Tibial nerve (tissue), 4 donors: ENCODE measurements at regions not wholly inside any gene's neighbourhood (a gene's known extent, or its start where the extent isn't known, plus 50 kb on each side); places are given as distances from the start of the nearest gene placed in this dataset.

ENCODE experiments used
- DNase-seq, 2 donors: peaks; one replicate each; pipeline ENCODE4 v3.0.0-alpha.2; 2019; ENCODE audit warnings: low spot score in 2 of 2
- H3K27ac ChIP-seq, 4 donors: fragments of 200-600 bp; sonication (generic) in 3 of 4; one replicate each; pipeline ENCODE4 v1.5.1; 2017 to 2019; ENCODE audit warnings: mild to moderate bottlenecking in 1 of 4
- H3K27me3 ChIP-seq, 2 donors: fragments of 200-600 bp; sonication (generic) in 1 of 2; one replicate each; pipeline versions ENCODE4 v1.5.1 to v1.6.0; 2017 to 2019
- H3K36me3 ChIP-seq, 3 donors: fragments of 200-600 bp; sonication (generic); one replicate each; pipeline ENCODE4 v1.5.1; 2018 to 2019
- H3K4me1 ChIP-seq, 4 donors: fragments of 200-600 bp; sonication (generic) in 3 of 4; one replicate each; pipeline ENCODE4 v1.5.1; 2017 to 2019
- H3K4me3 ChIP-seq, 4 donors: fragments of 200-600 bp; sonication (generic) in 3 of 4; one replicate each; pipeline ENCODE4 v1.5.1; 2017 to 2019; ENCODE audit warnings: mild to moderate bottlenecking in 1 of 4, moderate library complexity in 1 of 4
- H3K9me3 ChIP-seq, 4 donors: fragments of 200-600 bp; sonication (generic) in 3 of 4; one replicate each; pipeline ENCODE4 v1.5.1; 2017 to 2019
- EP300 ChIP-seq, 2 donors: sonication (generic); formaldehyde crosslinking; IDR thresholded peaks; one replicate each; pipeline ENCODE4 v1.6.1; 2017; ENCODE audit warnings: antibody characterized with exemption in 2 of 2, mild to moderate bottlenecking in 1 of 2
- POLR2A ChIP-seq, 2 donors: fragments of 450-650 bp; IDR thresholded peaks; one replicate each; pipeline ENCODE4 v1.6.1; 2017; ENCODE audit warnings: antibody characterized with exemption in 2 of 2, mild to moderate bottlenecking in 2 of 2, moderate library complexity in 2 of 2
- WGBS, 2 donors: methylation state at CpG; one replicate each; pipeline ENCODE4 v1.1.5; 2018; 5-methylcytosine and 5-hydroxymethylcytosine counted together
- TF ChIP-seq, protein P1 (sequence below), 5 experiments: fragments of 200-600 bp in 3 of 5; fragments of 450-650 bp in 2 of 5; sonication (generic) in 3 of 5; IDR thresholded peaks; one replicate each; pipeline ENCODE4 v1.5.1; 2016 to 2019; ENCODE audit warnings: antibody characterized with exemption in 5 of 5, mild to moderate bottlenecking in 3 of 5, moderate library complexity in 2 of 5

DNA sequence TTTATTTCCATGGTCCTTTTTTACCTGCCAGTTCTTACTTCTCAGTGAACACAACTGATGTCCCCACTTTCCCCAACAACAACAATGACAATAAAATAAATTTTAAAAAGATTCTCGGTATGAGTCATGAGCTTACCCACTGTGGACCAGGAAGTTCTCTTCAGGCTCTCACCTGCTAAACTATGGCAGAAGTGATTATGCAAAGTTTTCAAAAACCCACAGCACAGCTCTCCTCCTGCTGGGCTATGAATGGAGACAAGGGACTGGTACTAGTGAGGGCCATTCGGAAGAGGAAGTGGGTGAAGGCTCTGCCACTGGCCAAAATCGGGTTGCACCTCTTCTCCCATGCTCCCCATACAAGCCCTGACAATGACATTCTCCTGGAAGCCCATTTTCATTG lies 429.4 kb downstream of the PIK3R1 start:
- H3K27ac ChIP-seq: no peak overlapping the region
- no peaks in the 10 kb centered on the region for H3K9me3 ChIP-seq
- TF ChIP-seq POLR2A (IDR thresholded peaks at IDR 0.05): no peak
- TF ChIP-seq, protein P1, sequence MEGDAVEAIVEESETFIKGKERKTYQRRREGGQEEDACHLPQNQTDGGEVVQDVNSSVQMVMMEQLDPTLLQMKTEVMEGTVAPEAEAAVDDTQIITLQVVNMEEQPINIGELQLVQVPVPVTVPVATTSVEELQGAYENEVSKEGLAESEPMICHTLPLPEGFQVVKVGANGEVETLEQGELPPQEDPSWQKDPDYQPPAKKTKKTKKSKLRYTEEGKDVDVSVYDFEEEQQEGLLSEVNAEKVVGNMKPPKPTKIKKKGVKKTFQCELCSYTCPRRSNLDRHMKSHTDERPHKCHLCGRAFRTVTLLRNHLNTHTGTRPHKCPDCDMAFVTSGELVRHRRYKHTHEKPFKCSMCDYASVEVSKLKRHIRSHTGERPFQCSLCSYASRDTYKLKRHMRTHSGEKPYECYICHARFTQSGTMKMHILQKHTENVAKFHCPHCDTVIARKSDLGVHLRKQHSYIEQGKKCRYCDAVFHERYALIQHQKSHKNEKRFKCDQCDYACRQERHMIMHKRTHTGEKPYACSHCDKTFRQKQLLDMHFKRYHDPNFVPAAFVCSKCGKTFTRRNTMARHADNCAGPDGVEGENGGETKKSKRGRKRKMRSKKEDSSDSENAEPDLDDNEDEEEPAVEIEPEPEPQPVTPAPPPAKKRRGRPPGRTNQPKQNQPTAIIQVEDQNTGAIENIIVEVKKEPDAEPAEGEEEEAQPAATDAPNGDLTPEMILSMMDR (IDR thresholded peaks at IDR 0.05): no peak
- no peak for TF ChIP-seq EP300 (IDR thresholded peaks at IDR 0.05)
- no peak for DNase-seq
- no peaks in the 10 kb centered on the region for H3K27me3 ChIP-seq
- WGBS, 2 donors: 93% methylated on average over 3 of the region's 3 CpGs
- H3K4me1 ChIP-seq: peaks cover 0 to 5% (median 0%) of the 10 kb centered on the region in 4 donors
- H3K36me3 ChIP-seq: no peaks in the 10 kb centered on the region
- no peak overlapping the region for H3K4me3 ChIP-seq

DNA sequence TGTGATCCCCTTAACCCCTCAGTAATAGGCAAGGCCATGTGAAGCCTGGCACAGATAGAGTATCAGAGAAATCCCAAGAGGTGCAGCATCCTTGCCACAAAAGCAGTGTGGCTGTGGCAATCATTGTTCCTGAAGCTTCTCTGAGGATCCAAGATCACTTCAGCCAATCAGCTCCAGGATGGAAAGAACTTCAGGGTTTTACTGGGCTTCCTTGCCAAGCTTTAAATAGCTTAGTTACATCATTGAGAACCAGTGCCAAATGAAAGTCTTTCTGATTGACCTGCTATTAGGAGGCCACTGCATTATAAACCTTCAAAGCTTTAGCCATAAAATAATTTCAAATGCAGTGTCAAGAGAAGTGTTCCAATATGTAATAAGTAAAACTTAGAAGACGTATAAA lies 430.6 kb downstream of the PIK3R1 start:
- no peak for DNase-seq
- TF ChIP-seq, protein P1 (IDR thresholded peaks at IDR 0.05): no peak
- peak in 1 of 2 donors; percentile 10 for TF ChIP-seq EP300 (IDR thresholded peaks at IDR 0.05)
- no peak for TF ChIP-seq POLR2A (IDR thresholded peaks at IDR 0.05)
- H3K4me1 ChIP-seq: peaks cover 0 to 5% (median 0%) of the 10 kb centered on the region in 4 donors
- H3K27me3 ChIP-seq: no peaks in the 10 kb centered on the region
- no peak overlapping the region for H3K27ac ChIP-seq
- H3K9me3 ChIP-seq: no peaks in the 10 kb centered on the region
- H3K36me3 ChIP-seq: no peaks in the 10 kb centered on the region
- 38 to 41% methylated on average over 1 of the region's 1 CpG for WGBS, 2 donors
- H3K4me3 ChIP-seq: no peak overlapping the region

DNA sequence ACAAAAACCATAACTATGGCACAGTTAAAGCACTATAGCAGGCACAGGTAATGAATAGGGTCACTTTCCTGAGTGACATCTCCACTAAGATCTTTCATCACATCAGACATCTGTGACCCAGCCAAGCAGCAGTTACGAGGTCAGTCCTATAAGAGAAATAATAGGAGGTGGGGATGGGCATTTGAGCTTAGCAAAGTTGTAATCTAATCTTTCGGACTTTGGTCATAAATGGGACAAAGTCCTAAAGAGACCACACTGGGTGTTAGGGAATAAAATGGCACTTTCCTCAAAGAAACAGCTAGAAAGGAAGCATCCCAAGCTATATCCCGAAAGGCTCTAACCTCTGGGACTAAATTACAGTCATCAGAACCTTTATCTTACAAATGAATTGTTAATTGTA lies 432.2 kb downstream of the PIK3R1 start:
- Histone ChIP-seq H3K4me1 (peaks cover 0 to 11% (median 0%) of the 10 kb centered on the region in 4 donors), H3K27me3 (no peaks in the 10 kb centered on the region), H3K4me3 (no peak overlapping the region), H3K27ac (no peak overlapping the region), H3K9me3 (no peaks in the 10 kb centered on the region), H3K36me3 (no peaks in the 10 kb centered on the region)
- DNase-seq: no peak
- 89 to 93% methylated on average over 3 of the region's 3 CpGs for WGBS, 2 donors
- TF ChIP-seq POLR2A (IDR thresholded peaks at IDR 0.05): no peak

DNA sequence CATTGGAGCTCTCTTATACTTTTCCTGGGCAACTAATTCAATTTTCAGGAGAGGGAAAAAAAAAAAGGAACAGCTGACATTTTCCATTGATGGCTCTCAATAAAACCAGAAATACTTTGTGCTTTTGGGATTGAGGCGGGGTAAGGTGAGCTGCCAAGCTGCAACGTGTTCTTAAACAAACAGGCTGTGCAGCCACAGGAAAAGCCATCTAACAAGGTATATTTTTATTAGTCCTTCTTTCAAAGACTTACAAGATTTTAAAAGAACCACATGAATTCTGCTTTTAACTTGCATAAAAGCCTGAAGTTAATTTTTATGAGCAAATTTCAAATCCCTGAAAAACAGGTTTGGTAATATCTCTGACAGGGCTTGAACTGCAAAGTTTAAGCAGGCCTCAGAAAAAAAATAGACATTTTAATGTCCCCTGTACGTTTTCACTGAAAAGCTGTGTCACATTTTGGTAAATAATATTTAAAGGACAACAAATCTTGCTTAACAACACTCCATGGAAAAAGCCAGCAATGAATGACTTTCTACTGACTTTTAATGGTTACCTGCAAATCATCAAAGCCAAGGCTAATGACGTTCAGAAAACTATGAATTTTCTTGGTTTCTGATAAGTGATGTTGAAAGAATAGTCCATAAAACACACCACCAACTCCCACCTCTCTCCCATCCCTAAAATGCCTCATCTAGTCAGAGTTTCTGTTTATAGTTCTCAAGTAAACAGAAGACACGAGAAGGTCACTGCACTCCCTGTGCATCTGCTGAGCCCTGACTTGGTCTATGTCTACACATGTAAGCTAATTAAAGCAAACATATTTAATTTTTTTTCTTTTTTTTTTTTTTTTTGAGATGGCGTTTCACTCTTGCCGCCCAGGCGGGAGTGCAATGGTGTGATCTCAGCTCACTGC lies 433.6 kb downstream of the PIK3R1 start:
- no peak overlapping the region for H3K4me3 ChIP-seq
- no peak overlapping the region for H3K27ac ChIP-seq
- TF ChIP-seq, protein P1 (IDR thresholded peaks at IDR 0.05): no peak
- TF ChIP-seq EP300 (IDR thresholded peaks at IDR 0.05) (no peak), POLR2A (IDR thresholded peaks at IDR 0.05) (no peak)
- no peaks in the 10 kb centered on the region for H3K36me3 ChIP-seq
- DNase-seq: no peak
- WGBS, 2 donors: 75% methylated on average over 8 of the region's 8 CpGs
- no peaks in the 10 kb centered on the region for H3K9me3 ChIP-seq
- peaks cover 0 to 14% (median 0%) of the 10 kb centered on the region in 4 donors for H3K4me1 ChIP-seq
- no peaks in the 10 kb centered on the region for H3K27me3 ChIP-seq

DNA sequence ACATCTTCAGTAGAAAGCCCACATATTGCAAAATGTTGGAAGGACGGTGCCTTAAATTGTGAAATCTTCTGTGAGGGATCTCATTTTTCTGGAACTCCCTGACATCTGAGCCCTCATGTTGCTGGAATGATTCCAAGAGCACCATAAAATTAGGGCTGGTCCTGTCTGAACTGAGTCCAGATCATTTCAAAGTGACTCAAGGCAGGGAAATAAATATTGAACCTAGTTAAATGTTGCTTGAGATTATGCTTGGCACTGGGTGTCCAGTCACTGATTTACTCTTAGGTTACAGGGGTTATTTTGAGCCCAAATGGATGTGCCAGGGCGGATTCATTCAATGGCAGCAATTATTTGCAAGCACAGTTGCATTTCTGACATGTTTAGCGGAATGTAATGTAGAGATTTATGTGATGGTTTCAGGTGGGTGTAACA lies 437.0 kb downstream of the PIK3R1 start:
- WGBS, 2 donors: 66 to 74% methylated on average over 3 of the region's 3 CpGs
- Histone ChIP-seq H3K27me3 (no peaks in the 10 kb centered on the region), H3K9me3 (no peaks in the 10 kb centered on the region), H3K4me3 (no peak overlapping the region), H3K4me1 (peaks cover 0 to 8% (median 0%) of the 10 kb centered on the region in 4 donors), H3K27ac (peak overlapping the region in 1 of 4 donors; percentile 34), H3K36me3 (no peaks in the 10 kb centered on the region)
- peak in 1 of 2 donors; percentile 48 for DNase-seq
- TF ChIP-seq EP300 (IDR thresholded peaks at IDR 0.05): peak in 1 of 2 donors; percentile 65
- TF ChIP-seq, protein P1 (IDR thresholded peaks at IDR 0.05): no peak
